GM12878 (cell line): ENCODE measurements at regions not wholly inside any gene's neighbourhood (a gene's known extent, or its start where the extent isn't known, plus 50 kb on each side); places are given as distances from the start of the nearest gene placed in this dataset.

Experiments
- ATAC-seq: fragments of 200-7000 bp; cut with Tn5 transposase; 3 replicates; pipeline ENCODE4 v1.9.1; 2020; ENCODE audit warnings: mild to moderate bottlenecking, moderate library complexity
- BruUV-seq: library from RNA; stranded (reverse); fragments of 400-500 nt; replicated peaks from 2 replicates; lab custom pipeline; 2021; lab: Mats Ljungman, UMichigan
- CTCF ChIA-PET: fragments of 300-600 bp; sonication (Branson Sonifier 250); formaldehyde crosslinking; extraction: SDS; loops from one replicate; lab custom pipeline; 2021; ENCODE audit warnings: inconsistent platforms; lab: Yijun Ruan, JAX
- POLR2A ChIA-PET: fragments of 350-600 bp; formaldehyde crosslinking; extraction: SDS; loops from one replicate; lab custom pipeline; 2021; ENCODE audit warnings: inconsistent platforms; lab: Charles Lee
- RAD21 ChIA-PET: fragments of 300-600 bp; sonication (Branson Sonifier 250); formaldehyde crosslinking; loops from one replicate; lab custom pipeline; 2023; ENCODE audit warnings: antibody characterized with exemption; ENCODE audit not compliant: unreplicated experiment; lab: Charles Lee
- SMC1A ChIA-PET: fragments of 300-600 bp; sonication (Branson Sonifier 250); formaldehyde crosslinking; loops from one replicate; lab custom pipeline; 2023; ENCODE audit not compliant: unreplicated experiment, uncharacterized antibody; lab: Charles Lee
- DNase-seq: peaks from one replicate; pipeline ENCODE4 v3.0.0-alpha.2; 2011; ENCODE audit warnings: low read depth, low spot score
- FAIRE-seq: peaks from 3 replicates; lab custom pipeline; 2011; peaks lifted over from hg19 to GRCh38; lab: Jason Lieb, UNC
- H2AFZ ChIP-seq: 2 replicates; pipeline ENCODE4 v1.6.0; 2011; ENCODE audit warnings: low read depth, low read length, control low read depth; ENCODE audit not compliant: control insufficient read depth
- H3K27ac ChIP-seq: 2 replicates; pipeline ENCODE4 v1.5.1; 2011; ENCODE audit warnings: control low read depth; ENCODE audit not compliant: control insufficient read depth, insufficient read depth
- H3K27me3 ChIP-seq, 2 experiments: replicated peaks in 1 of 2; 2 replicates each; pipeline versions ENCODE4 v1.6.0 to v1.6.1; 2011; ENCODE audit warnings: low read length in 1 of 2; ENCODE audit not compliant: control insufficient read depth in 2 of 2, insufficient read depth in 2 of 2
- H3K36me3 ChIP-seq, 2 experiments: 2 replicates each; pipeline ENCODE4 v1.5.1; 2011; ENCODE audit warnings: low read length in 1 of 2; ENCODE audit not compliant: control insufficient read depth in 2 of 2, insufficient read depth in 2 of 2
- H3K4me1 ChIP-seq: 2 replicates; pipeline ENCODE4 v1.6.1; 2011; ENCODE audit warnings: mild to moderate bottlenecking, low read length, moderate library complexity, mixed read lengths; ENCODE audit not compliant: control insufficient read depth, insufficient read depth
- H3K4me2 ChIP-seq: 2 replicates; pipeline ENCODE4 v1.6.0; 2011; ENCODE audit warnings: control low read depth; ENCODE audit not compliant: control insufficient read depth, insufficient read depth
- H3K4me3 ChIP-seq: fragments of 200-600 bp; sonication (generic); 2 replicates; pipeline ENCODE4 v1.5.1; 2016
- H3K79me2 ChIP-seq: 2 replicates; pipeline ENCODE4 v1.6.0; 2011; ENCODE audit warnings: low read length; ENCODE audit not compliant: control insufficient read depth, insufficient read depth
- H3K9ac ChIP-seq: 2 replicates; pipeline ENCODE4 v1.8.0; 2011; ENCODE audit warnings: low read length, control low read depth, mixed read lengths; ENCODE audit not compliant: control insufficient read depth, insufficient read depth
- H3K9me3 ChIP-seq: replicated peaks from 3 replicates; pipeline ENCODE4 v1.5.1; 2011; ENCODE audit warnings: mild to moderate bottlenecking, low read length; ENCODE audit not compliant: control insufficient read depth, insufficient read depth
- H4K20me1 ChIP-seq: 2 replicates; pipeline ENCODE4 v1.6.0; 2011; ENCODE audit not compliant: control insufficient read depth, insufficient read depth
- ATF3 ChIP-seq: IDR thresholded peaks from 2 replicates; pipeline ENCODE4 v1.6.1; 2011; ENCODE audit warnings: low read depth, mild to moderate bottlenecking, low read length, moderate library complexity, borderline replicate concordance; ENCODE audit errors: extremely low read depth
- EGR1 ChIP-seq, 2 experiments: IDR thresholded peaks; 1 replicate in 1 of 2; 2 replicates in 1 of 2; pipeline ENCODE4 v1.6.1; 2011 to 2012; ENCODE audit warnings: low read depth in 2 of 2, low read length in 2 of 2, borderline replicate concordance in 1 of 2, mild to moderate bottlenecking in 1 of 2, moderate library complexity in 1 of 2
- EZH2 ChIP-seq: IDR thresholded peaks from 2 replicates; pipeline ENCODE4 v1.6.1; 2012; ENCODE audit warnings: low read depth, mild to moderate bottlenecking, control low read depth, inconsistent platforms, low read length, borderline replicate concordance; ENCODE audit not compliant: control insufficient read depth
- IRF3 ChIP-seq: fragments of 450-650 bp; IDR thresholded peaks from 2 replicates; pipeline ENCODE4 v1.6.1; 2014; ENCODE audit warnings: mild to moderate bottlenecking
- MYB ChIP-seq: fragments of 150-350 bp; IDR thresholded peaks from 2 replicates; pipeline ENCODE4 v1.6.1; 2014; ENCODE audit warnings: mild to moderate bottlenecking, low read depth, low read length, borderline replicate concordance
- NFXL1 ChIP-seq: fragments of 450-650 bp; IDR thresholded peaks from 2 replicates; pipeline ENCODE4 v1.6.1; 2017; ENCODE audit warnings: antibody characterized with exemption, mild to moderate bottlenecking, borderline replicate concordance
- POLR2A ChIP-seq: IDR thresholded peaks from 2 replicates; pipeline ENCODE4 v1.6.1; 2011; ENCODE audit warnings: low read depth, mild to moderate bottlenecking, low read length
- POU2F2 ChIP-seq: IDR thresholded peaks from 3 replicates; pipeline ENCODE4 v1.6.1; 2011; ENCODE audit warnings: low read depth, mild to moderate bottlenecking, low read length, borderline replicate concordance
- RELB ChIP-seq: fragments of 450-650 bp; IDR thresholded peaks from 2 replicates; pipeline ENCODE4 v1.6.1; 2017; ENCODE audit warnings: low read depth, mild to moderate bottlenecking, moderate library complexity
- ZBTB33 ChIP-seq: fragments of 450-650 bp; IDR thresholded peaks from 2 replicates; pipeline ENCODE4 v1.6.1; 2017; ENCODE audit warnings: mild to moderate bottlenecking
- ZBTB4 ChIP-seq: fragments of 450-650 bp; formaldehyde crosslinking; IDR thresholded peaks from 2 replicates; pipeline ENCODE4 v1.4.0; 2022; ENCODE audit warnings: mild to moderate bottlenecking, moderate library complexity
- ZNF622 ChIP-seq: fragments of 450-650 bp; IDR thresholded peaks from 2 replicates; pipeline ENCODE4 v1.6.1; 2017; ENCODE audit warnings: mild to moderate bottlenecking, inconsistent platforms
- WGBS: methylation state at CpG from one replicate; pipeline ENCODE4 v1.1.6; 2016; ENCODE audit warnings: low lambda C conversion rate; ENCODE audit not compliant: insufficient replicate concordance, insufficient coverage; ENCODE audit errors: missing lambda C conversion rate; 5-methylcytosine and 5-hydroxymethylcytosine counted together
- in situ Hi-C: fragments of 300-500 bp; cut with MboI; formaldehyde crosslinking; loops from 9 replicates; pipeline ENCODE4 v1.14.3; 2018; ENCODE audit warnings: mixed read lengths
- intact Hi-C: fragments of 100-400 bp; cut with micrococcal nuclease; formaldehyde crosslinking; loops from one replicate; pipeline ENCODE4 v1.14.2; 2022; ENCODE audit not compliant: unreplicated experiment

GRCh38 chr16:79501446-79501845 lies 99.1 kb downstream of the MAF start (continued):
- no peak for TF ChIP-seq EGR1 (IDR thresholded peaks at IDR 0.05; ENCODE audit: borderline replicate concordance in 1 of 2, low read depth in 2 of 2, low read length in 2 of 2)

- ChIA-PET CTCF (no interaction called here), SMC1A (no interaction called here), POLR2A (no interaction called here), RAD21 (no interaction called here)
- Histone ChIP-seq H4K20me1 (no peaks in the 10 kb centered on the region), H3K79me2 (no peaks in the 10 kb centered on the region), H2AFZ (no peak overlapping the region), H3K36me3 (no peaks in the 10 kb centered on the region), H3K4me2 (no peak overlapping the region), H3K9ac (no peak overlapping the region), H3K27me3 (no peaks in the 10 kb centered on the region), H3K9me3 (no peaks in the 10 kb centered on the region), H3K4me3 (no peak overlapping the region), H3K4me1 (no peaks in the 10 kb centered on the region), H3K27ac (no peak overlapping the region)
- WGBS, result 21% methylated on average over 2 of the region's 2 CpGs
- in situ Hi-C loops, result no loop called here
- BruUV-seq, result no TSS peak
- no peak for ATAC-seq
- FAIRE-seq, result no peak
- intact Hi-C loops, result no loop called here
- DNase-seq, result no peak
- TF ChIP-seq RELB (no peak), MYB (no peak), NFXL1 (no peak), POU2F2 (no peak), ZBTB4 (no peak), IRF3 (no peak), EZH2 (no peak), ZBTB33 (no peak), POLR2A (no peak), ATF3 (no peak), ZNF622 (no peak)
Measured at GRCh38 chr16:79500866-79501265, 99.7 kb downstream of the MAF start.
